ENCODE measurements at regions not wholly inside any gene's neighbourhood (a gene's known extent, or its start where the extent isn't known, plus 50 kb on each side); places are given as distances from the start of the nearest gene placed in this dataset.

- TF ChIP-seq CTCF (IDR thresholded peaks at IDR 0.05; ENCODE audit: borderline replicate concordance, control extremely low read depth, extremely low read depth, insufficient read depth, missing control alignments): no peak
- no peak for DNase-seq (ENCODE audit: low spot score)
- in situ Hi-C loops (cut with MboI; ENCODE audit: low sequenced_read_pairs, unreplicated experiment): no loop called here
Observed at GRCh38 chr10:36114913-36115312, 472.8 kb upstream of the FZD8 start.

- DNase-seq (ENCODE audit: low spot score): no peak
- in situ Hi-C loops (cut with MboI; ENCODE audit: low sequenced_read_pairs, unreplicated experiment): no loop called here
- TF ChIP-seq CTCF (IDR thresholded peaks at IDR 0.05; ENCODE audit: borderline replicate concordance, control extremely low read depth, extremely low read depth, insufficient read depth, missing control alignments): no peak
Observed at GRCh38 chr10:36114141-36114540, 472.0 kb upstream of the FZD8 start.

GRCh38 chr10:36111676-36112075 is 469.6 kb upstream of the FZD8 start:
- in situ Hi-C loops (cut with MboI; ENCODE audit: low sequenced_read_pairs, unreplicated experiment): no loop called here
- TF ChIP-seq CTCF (IDR thresholded peaks at IDR 0.05; ENCODE audit: borderline replicate concordance, control extremely low read depth, extremely low read depth, insufficient read depth, missing control alignments): no peak
- no peak for DNase-seq (ENCODE audit: low spot score)

- in situ Hi-C loops (cut with MboI; ENCODE audit: low sequenced_read_pairs, unreplicated experiment): no loop called here
- no peak for TF ChIP-seq CTCF (IDR thresholded peaks at IDR 0.05; ENCODE audit: borderline replicate concordance, control extremely low read depth, extremely low read depth, insufficient read depth, missing control alignments)
- no peak for DNase-seq (ENCODE audit: low spot score)
Observed at GRCh38 chr10:36110097-36110496, 468.0 kb upstream of the FZD8 start.

GRCh38 chr10:36109399-36110023 is 467.4 kb upstream of the FZD8 start:
- no peak for DNase-seq (ENCODE audit: low spot score)
- TF ChIP-seq CTCF (IDR thresholded peaks at IDR 0.05; ENCODE audit: borderline replicate concordance, control extremely low read depth, extremely low read depth, insufficient read depth, missing control alignments): no peak
- in situ Hi-C loops (cut with MboI; ENCODE audit: low sequenced_read_pairs, unreplicated experiment): no loop called here

GRCh38 chr10:36097696-36098095 is 455.6 kb upstream of the FZD8 start:
- no peak for DNase-seq (ENCODE audit: low spot score)
- in situ Hi-C loops (cut with MboI; ENCODE audit: low sequenced_read_pairs, unreplicated experiment): no loop called here
- no peak for TF ChIP-seq CTCF (IDR thresholded peaks at IDR 0.05; ENCODE audit: borderline replicate concordance, control extremely low read depth, extremely low read depth, insufficient read depth, missing control alignments)
